Thyroid gland (tissue), 4 donors: ENCODE measurements at regions not wholly inside any gene's neighbourhood (a gene's known extent, or its start where the extent isn't known, plus 50 kb on each side); places are given as distances from the start of the nearest gene placed in this dataset.
"Not testable (repeated sequence)": the region's sequence is repeated elsewhere in the genome, so short reads cannot be mapped to it uniquely, and the experiment has no call there.

Experiments
- CTCF ChIP-seq, 6 experiments: fragments of 200-600 bp in 3 of 6; fragments of 450-650 bp in 3 of 6; sonication (generic) in 3 of 6; IDR thresholded peaks; one replicate each; pipeline ENCODE4 v1.5.1; 2016 to 2019; ENCODE audit warnings: antibody characterized with exemption in 6 of 6, mild to moderate bottlenecking in 2 of 6, inconsistent platforms in 1 of 6, moderate library complexity in 1 of 6
- POLR2A ChIP-seq, 2 donors: fragments of 450-650 bp; IDR thresholded peaks; one replicate each; pipeline ENCODE4 v1.6.1; 2017; ENCODE audit warnings: antibody characterized with exemption in 2 of 2, mild to moderate bottlenecking in 2 of 2, moderate library complexity in 1 of 2

- not testable (repeated sequence) for TF ChIP-seq CTCF, POLR2A (IDR thresholded peaks at IDR 0.05)
Measured at GRCh38 chr2:131812605-131813004, 284.9 kb downstream of the CCDC74A start.
